ENCODE measurements at regions not wholly inside any gene's neighbourhood (a gene's known extent, or its start where the extent isn't known, plus 50 kb on each side); places are given as distances from the start of the nearest gene placed in this dataset.
"Not testable (repeated sequence)": the region's sequence is repeated elsewhere in the genome, so short reads cannot be mapped to it uniquely, and the experiment has no call there.

- no peak overlapping the region for H3K4me3 ChIP-seq (ENCODE audit: low read length)
- no peak for DNase-seq (ENCODE audit: low read depth, low spot score)
Observed at GRCh38 chr12:13924286-13924685, 57.1 kb downstream of the GRIN2B start.

- DNase-seq (ENCODE audit: low read depth, low spot score) = no peak
Observed at GRCh38 chr12:13918897-13919296, 62.5 kb downstream of the GRIN2B start.

GRCh38 chr12:13915096-13915495 is 66.3 kb downstream of the GRIN2B start:
- no peak for DNase-seq (ENCODE audit: low read depth, low spot score)
- no peak overlapping the region for H3K4me3 ChIP-seq (ENCODE audit: low read length)

More at GRCh38 chr12:13918897-13919296, 62.5 kb downstream of the GRIN2B start:
- no peak overlapping the region for H3K4me3 ChIP-seq (ENCODE audit: low read length)

GRCh38 chr12:13913371-13913770 is 68.0 kb downstream of the GRIN2B start:
- no peak overlapping the region for H3K4me3 ChIP-seq (ENCODE audit: low read length)
- no peak for DNase-seq (ENCODE audit: low read depth, low spot score)

- no peak for DNase-seq (ENCODE audit: low read depth, low spot score)
- H3K4me3 ChIP-seq (ENCODE audit: low read length) = no peak overlapping the region
Observed at GRCh38 chr12:13911756-13912554, 69.4 kb downstream of the GRIN2B start.

GRCh38 chr12:13905794-13906193 is 75.6 kb downstream of the GRIN2B start:
- no peak overlapping the region for H3K4me3 ChIP-seq (ENCODE audit: low read length)
- DNase-seq (ENCODE audit: low read depth, low spot score) = no peak

GRCh38 chr12:13900718-13901117 is 80.7 kb downstream of the GRIN2B start:
- DNase-seq (ENCODE audit: low read depth, low spot score) = no peak
- H3K4me3 ChIP-seq (ENCODE audit: low read length) = no peak overlapping the region

GRCh38 chr12:13898387-13898786 is 83.0 kb downstream of the GRIN2B start:
- DNase-seq (ENCODE audit: low read depth, low spot score); H3K4me3 ChIP-seq (ENCODE audit: low read length): not testable (repeated sequence)

GRCh38 chr12:13897811-13898210 is 83.6 kb downstream of the GRIN2B start:
- no peak overlapping the region for H3K4me3 ChIP-seq (ENCODE audit: low read length)
- no peak for DNase-seq (ENCODE audit: low read depth, low spot score)

- H3K4me3 ChIP-seq (ENCODE audit: low read length) = no peak overlapping the region
- no peak for DNase-seq (ENCODE audit: low read depth, low spot score)
Observed at GRCh38 chr12:13896063-13896626, 85.3 kb downstream of the GRIN2B start.

- no peak overlapping the region for H3K4me3 ChIP-seq (ENCODE audit: low read length)
- DNase-seq (ENCODE audit: low read depth, low spot score) = no peak
Observed at GRCh38 chr12:13891902-13892301, 89.5 kb downstream of the GRIN2B start.

GRCh38 chr12:13890943-13891342 is 90.5 kb downstream of the GRIN2B start:
- H3K4me3 ChIP-seq (ENCODE audit: low read length) = no peak overlapping the region
- no peak for DNase-seq (ENCODE audit: low read depth, low spot score)

GRCh38 chr12:13887779-13888388 is 93.5 kb downstream of the GRIN2B start:
- DNase-seq (ENCODE audit: low read depth, low spot score) = no peak
- no peak overlapping the region for H3K4me3 ChIP-seq (ENCODE audit: low read length)

GRCh38 chr12:13882176-13882575 is 99.2 kb downstream of the GRIN2B start:
- DNase-seq (ENCODE audit: low read depth, low spot score) = no peak
- no peak overlapping the region for H3K4me3 ChIP-seq (ENCODE audit: low read length)

- no peak for DNase-seq (ENCODE audit: low read depth, low spot score)
- no peak overlapping the region for H3K4me3 ChIP-seq (ENCODE audit: low read length)
Observed at GRCh38 chr12:13880613-13881012, 100.8 kb downstream of the GRIN2B start.

- no peak for DNase-seq (ENCODE audit: low read depth, low spot score)
- H3K4me3 ChIP-seq (ENCODE audit: low read length) = no peak overlapping the region
Observed at GRCh38 chr12:13875744-13876143, 105.7 kb downstream of the GRIN2B start.

GRCh38 chr12:13870255-13870654 is 111.1 kb downstream of the GRIN2B start:
- no peak overlapping the region for H3K4me3 ChIP-seq (ENCODE audit: low read length)
- no peak for DNase-seq (ENCODE audit: low read depth, low spot score)

GRCh38 chr12:13864081-13864673 is 117.2 kb downstream of the GRIN2B start:
- no peak overlapping the region for H3K4me3 ChIP-seq (ENCODE audit: low read length)
- peak; percentile 57 for DNase-seq (ENCODE audit: low read depth, low spot score)

GRCh38 chr12:13857750-13858149 is 123.7 kb downstream of the GRIN2B start:
- H3K4me3 ChIP-seq (ENCODE audit: low read length) = no peak overlapping the region
- DNase-seq (ENCODE audit: low read depth, low spot score) = no peak

- no peak for DNase-seq (ENCODE audit: low read depth, low spot score)
- H3K4me3 ChIP-seq (ENCODE audit: low read length) = no peak overlapping the region
Observed at GRCh38 chr12:13853471-13853870, 127.9 kb downstream of the GRIN2B start.

All from Jurkat, Clone E6-1 (cell line).